ENCODE measurements at regions not wholly inside any gene's neighbourhood (a gene's known extent, or its start where the extent isn't known, plus 50 kb on each side); places are given as distances from the start of the nearest gene placed in this dataset.

- no peaks in the 10 kb centered on the region for H3K4me1 ChIP-seq (ENCODE audit: control insufficient read depth in 3 of 3, insufficient read depth in 2 of 3, low read depth in 1 of 3, low read length in 2 of 3)
- H3K27me3 ChIP-seq (ENCODE audit: control insufficient read depth in 3 of 3, insufficient read depth in 3 of 3, low read length in 3 of 3), result no peaks in the 10 kb centered on the region
- no peak for DNase-seq
- H3K9me3 ChIP-seq (ENCODE audit: control insufficient read depth in 2 of 2, insufficient read depth in 1 of 2, low read depth in 1 of 2, low read length in 1 of 2), result peaks cover 0 to 3% of the 10 kb centered on the region in 2 donors
- 46 to 81% (median 68%) methylated on average over 2 of the region's 2 CpGs for WGBS, 3 donors
- H3K27ac ChIP-seq (ENCODE audit: low read depth in 1 of 3, low read length in 2 of 3), result no peak overlapping the region
- H3K4me3 ChIP-seq (ENCODE audit: low read depth in 1 of 3, low read length in 3 of 3), result no peak overlapping the region
- FAIRE-seq, result no peak
- no peaks in the 10 kb centered on the region for H3K36me3 ChIP-seq (ENCODE audit: control insufficient read depth in 3 of 3, insufficient read depth in 2 of 3, low read depth in 1 of 3, low read length in 3 of 3)
Measured at GRCh38 chr6:8731874-8732273, 296.5 kb upstream of the SLC35B3 start.

DNA sequence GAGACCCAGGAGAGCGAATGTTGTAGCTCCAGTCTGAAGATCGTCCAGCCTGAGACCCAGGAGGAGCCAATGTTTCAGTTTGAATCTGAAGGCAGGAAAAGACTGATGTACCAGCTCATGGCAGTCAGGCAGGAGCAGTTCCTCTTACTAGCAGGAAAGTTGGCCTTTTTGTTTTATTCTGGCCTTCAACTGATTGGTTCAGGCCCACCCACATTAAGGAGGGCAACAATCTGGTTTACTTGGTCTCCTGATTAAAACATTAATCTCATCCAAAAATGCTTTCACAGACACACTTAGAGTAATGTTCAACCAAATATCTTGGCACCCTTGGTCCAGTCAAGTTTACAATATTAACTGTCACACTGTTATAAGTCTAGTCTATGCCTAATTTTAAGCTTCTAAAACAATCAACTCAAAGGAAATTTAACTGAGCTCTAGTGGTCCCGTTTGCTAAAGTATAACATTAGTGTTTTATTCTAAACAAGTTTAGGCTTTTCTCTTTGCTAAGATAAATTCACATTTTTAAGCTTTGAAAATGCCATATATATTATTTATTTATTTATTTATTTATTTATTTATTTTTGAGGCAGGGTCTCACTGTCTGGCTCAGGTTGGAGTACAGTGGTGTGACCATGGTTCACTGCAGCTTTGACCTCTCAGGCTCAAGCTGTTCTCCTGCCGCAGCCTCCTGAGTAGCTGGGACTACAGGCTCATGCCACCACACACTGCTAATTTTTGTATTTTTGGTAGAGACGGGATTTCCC is 275.5 kb upstream of the SLC35B3 start:
- FAIRE-seq (no peak), DNase-seq (no peak)
- WGBS, 3 donors, result 69 to 84% (median 73%) methylated on average over 5 of the region's 5 CpGs
- Histone ChIP-seq H3K27ac (ENCODE audit: low read depth in 1 of 3, low read length in 2 of 3) (no peak overlapping the region), H3K36me3 (ENCODE audit: control insufficient read depth in 3 of 3, insufficient read depth in 2 of 3, low read depth in 1 of 3, low read length in 3 of 3) (no peaks in the 10 kb centered on the region), H3K4me1 (ENCODE audit: control insufficient read depth in 3 of 3, insufficient read depth in 2 of 3, low read depth in 1 of 3, low read length in 2 of 3) (no peaks in the 10 kb centered on the region), H3K27me3 (ENCODE audit: control insufficient read depth in 3 of 3, insufficient read depth in 3 of 3, low read length in 3 of 3) (no peaks in the 10 kb centered on the region), H3K4me3 (ENCODE audit: low read depth in 1 of 3, low read length in 3 of 3) (no peak overlapping the region), H3K9me3 (ENCODE audit: control insufficient read depth in 2 of 2, insufficient read depth in 1 of 2, low read depth in 1 of 2, low read length in 1 of 2) (no peaks in the 10 kb centered on the region)

GRCh38 chr6:8707956-8708772 is 272.8 kb upstream of the SLC35B3 start:
- H3K27ac ChIP-seq (ENCODE audit: low read depth in 1 of 3, low read length in 2 of 3), result no peak overlapping the region
- 21 to 30% (median 27%) methylated on average over 7 of the region's 7 CpGs for WGBS, 3 donors
- H3K4me3 ChIP-seq (ENCODE audit: low read depth in 1 of 3, low read length in 3 of 3), result no peak overlapping the region
- H3K4me1 ChIP-seq (ENCODE audit: control insufficient read depth in 3 of 3, insufficient read depth in 2 of 3, low read depth in 1 of 3, low read length in 2 of 3), result no peaks in the 10 kb centered on the region
- peak in 1 of 2 donors; percentile 17 for DNase-seq
- FAIRE-seq, result no peak
- H3K27me3 ChIP-seq (ENCODE audit: control insufficient read depth in 3 of 3, insufficient read depth in 3 of 3, low read length in 3 of 3), result no peaks in the 10 kb centered on the region
- no peaks in the 10 kb centered on the region for H3K36me3 ChIP-seq (ENCODE audit: control insufficient read depth in 3 of 3, insufficient read depth in 2 of 3, low read depth in 1 of 3, low read length in 3 of 3)
- no peaks in the 10 kb centered on the region for H3K9me3 ChIP-seq (ENCODE audit: control insufficient read depth in 2 of 2, insufficient read depth in 1 of 2, low read depth in 1 of 2, low read length in 1 of 2)

DNA sequence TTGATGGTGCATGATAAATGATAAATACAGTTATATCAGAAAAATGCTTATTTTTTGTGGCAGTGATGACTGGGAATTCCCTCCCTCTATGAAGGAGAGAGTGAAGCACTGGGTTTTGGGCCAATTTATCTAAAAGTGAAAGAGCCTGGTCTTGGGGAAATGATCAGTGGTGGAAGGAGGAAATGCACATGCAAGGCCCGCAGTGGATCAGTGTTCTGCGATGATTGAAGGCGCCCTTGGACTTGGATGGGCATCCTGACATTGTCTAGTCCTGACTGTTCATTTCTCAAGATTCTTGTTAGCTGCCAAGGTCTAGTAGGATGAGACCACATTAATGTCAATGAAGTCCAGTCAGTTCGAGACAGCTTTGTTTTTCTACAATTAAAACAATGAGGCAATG is 272.0 kb upstream of the SLC35B3 start:
- Histone ChIP-seq H3K36me3 (ENCODE audit: control insufficient read depth in 3 of 3, insufficient read depth in 2 of 3, low read depth in 1 of 3, low read length in 3 of 3) (no peaks in the 10 kb centered on the region), H3K4me1 (ENCODE audit: control insufficient read depth in 3 of 3, insufficient read depth in 2 of 3, low read depth in 1 of 3, low read length in 2 of 3) (no peaks in the 10 kb centered on the region), H3K27me3 (ENCODE audit: control insufficient read depth in 3 of 3, insufficient read depth in 3 of 3, low read length in 3 of 3) (no peaks in the 10 kb centered on the region), H3K27ac (ENCODE audit: low read depth in 1 of 3, low read length in 2 of 3) (no peak overlapping the region), H3K4me3 (ENCODE audit: low read depth in 1 of 3, low read length in 3 of 3) (no peak overlapping the region), H3K9me3 (ENCODE audit: control insufficient read depth in 2 of 2, insufficient read depth in 1 of 2, low read depth in 1 of 2, low read length in 1 of 2) (no peaks in the 10 kb centered on the region)
- no peak for FAIRE-seq
- 72 to 81% (median 74%) methylated on average over 4 of the region's 4 CpGs for WGBS, 3 donors
- DNase-seq, result no peak

DNA sequence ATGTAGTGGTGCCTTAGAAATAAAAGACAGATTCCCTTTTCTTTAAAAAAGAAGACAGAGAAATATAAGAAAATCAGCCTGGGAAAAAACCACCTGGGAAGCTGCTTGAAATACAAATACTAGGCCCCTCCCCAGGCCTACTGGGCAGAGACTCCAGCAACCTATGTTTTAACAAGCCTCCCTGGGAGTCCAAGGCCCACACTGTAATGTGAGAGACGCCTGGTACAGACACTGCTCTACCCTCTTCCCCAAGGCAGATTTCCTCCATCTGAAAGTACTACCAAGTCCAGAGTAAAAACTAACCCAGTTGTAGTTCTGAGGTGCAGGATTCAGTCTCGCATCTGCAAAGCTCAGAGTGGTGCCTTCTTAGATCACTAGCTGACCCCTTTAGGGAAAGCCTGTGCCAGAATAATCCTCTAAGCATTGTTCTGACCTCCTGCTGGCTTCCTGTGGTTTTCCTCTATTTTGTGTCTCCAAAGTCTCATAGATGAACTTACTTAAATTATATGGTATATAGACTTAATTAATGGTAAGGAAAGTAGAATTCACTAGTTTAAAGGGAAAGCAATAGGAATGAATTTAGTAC is 270.2 kb upstream of the SLC35B3 start:
- no peaks in the 10 kb centered on the region for H3K27me3 ChIP-seq (ENCODE audit: control insufficient read depth in 3 of 3, insufficient read depth in 3 of 3, low read length in 3 of 3)
- H3K4me1 ChIP-seq (ENCODE audit: control insufficient read depth in 3 of 3, insufficient read depth in 2 of 3, low read depth in 1 of 3, low read length in 2 of 3), result no peaks in the 10 kb centered on the region
- H3K27ac ChIP-seq (ENCODE audit: low read depth in 1 of 3, low read length in 2 of 3), result no peak overlapping the region
- no peak for DNase-seq
- no peak for FAIRE-seq
- H3K9me3 ChIP-seq (ENCODE audit: control insufficient read depth in 2 of 2, insufficient read depth in 1 of 2, low read depth in 1 of 2, low read length in 1 of 2), result no peaks in the 10 kb centered on the region
- no peaks in the 10 kb centered on the region for H3K36me3 ChIP-seq (ENCODE audit: control insufficient read depth in 3 of 3, insufficient read depth in 2 of 3, low read depth in 1 of 3, low read length in 3 of 3)
- no peak overlapping the region for H3K4me3 ChIP-seq (ENCODE audit: low read depth in 1 of 3, low read length in 3 of 3)
- 38 to 42% (median 42%) methylated on average over 2 of the region's 2 CpGs for WGBS, 3 donors

GRCh38 chr6:8703059-8703458 is 267.7 kb upstream of the SLC35B3 start:
- H3K36me3 ChIP-seq (ENCODE audit: control insufficient read depth in 3 of 3, insufficient read depth in 2 of 3, low read depth in 1 of 3, low read length in 3 of 3), result no peaks in the 10 kb centered on the region
- WGBS, 3 donors, result 54 to 79% (median 75%) methylated on average over 1 of the region's 1 CpG
- H3K4me3 ChIP-seq (ENCODE audit: low read depth in 1 of 3, low read length in 3 of 3), result no peak overlapping the region
- FAIRE-seq, result no peak
- no peaks in the 10 kb centered on the region for H3K27me3 ChIP-seq (ENCODE audit: control insufficient read depth in 3 of 3, insufficient read depth in 3 of 3, low read length in 3 of 3)
- no peak for DNase-seq
- no peaks in the 10 kb centered on the region for H3K9me3 ChIP-seq (ENCODE audit: control insufficient read depth in 2 of 2, insufficient read depth in 1 of 2, low read depth in 1 of 2, low read length in 1 of 2)
- no peak overlapping the region for H3K27ac ChIP-seq (ENCODE audit: low read depth in 1 of 3, low read length in 2 of 3)
- no peaks in the 10 kb centered on the region for H3K4me1 ChIP-seq (ENCODE audit: control insufficient read depth in 3 of 3, insufficient read depth in 2 of 3, low read depth in 1 of 3, low read length in 2 of 3)

DNA sequence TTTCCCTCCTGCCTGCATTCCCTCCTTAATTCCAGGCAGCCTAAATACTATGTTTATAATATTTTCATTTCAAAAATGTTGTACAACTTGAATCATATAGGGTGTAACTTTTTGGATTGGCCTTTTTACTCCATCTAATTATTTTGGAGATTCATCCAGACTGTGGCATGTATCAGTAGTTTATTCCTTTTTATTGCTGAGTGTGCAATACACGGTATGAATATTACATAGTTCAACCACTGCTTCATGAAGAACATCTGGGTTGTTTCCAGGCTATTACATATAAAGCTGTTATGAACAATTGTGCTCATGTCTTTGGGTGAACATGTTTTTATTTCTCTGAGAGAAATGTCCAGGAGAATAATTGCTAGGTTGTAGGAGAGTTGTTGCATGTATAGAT is 253.5 kb upstream of the SLC35B3 start:
- no peak overlapping the region for H3K4me3 ChIP-seq (ENCODE audit: low read depth in 1 of 3, low read length in 3 of 3)
- WGBS, 3 donors, result 61 to 72% (median 69%) methylated on average over 1 of the region's 1 CpG
- no peak for FAIRE-seq

DNA sequence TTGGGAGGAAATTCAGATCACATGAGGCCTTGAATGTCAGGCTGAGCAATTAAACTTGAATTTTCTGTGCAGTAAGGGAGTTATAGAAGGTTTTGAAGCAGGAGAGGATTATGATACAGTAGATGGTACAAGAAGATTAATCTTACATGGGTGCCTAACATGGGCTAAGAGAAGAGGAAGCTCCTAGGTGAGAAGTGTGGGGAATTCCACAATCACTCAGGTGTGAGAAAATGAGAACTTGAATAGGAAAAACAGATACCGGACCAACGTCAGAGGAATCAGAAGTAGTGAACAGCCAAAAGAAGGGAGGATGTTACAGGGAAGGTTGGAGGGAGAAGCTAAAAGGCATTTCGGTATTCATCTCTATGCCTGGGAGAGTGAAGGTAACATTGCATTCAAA is 250.7 kb upstream of the SLC35B3 start:
- WGBS, 3 donors, result 70 to 94% (median 89%) methylated on average over 3 of the region's 3 CpGs

More for the DNA sequence above, 253.5 kb upstream of the SLC35B3 start:
- Histone ChIP-seq H3K27me3 (ENCODE audit: control insufficient read depth in 3 of 3, insufficient read depth in 3 of 3, low read length in 3 of 3) (no peaks in the 10 kb centered on the region), H3K36me3 (ENCODE audit: control insufficient read depth in 3 of 3, insufficient read depth in 2 of 3, low read depth in 1 of 3, low read length in 3 of 3) (no peaks in the 10 kb centered on the region), H3K9me3 (ENCODE audit: control insufficient read depth in 2 of 2, insufficient read depth in 1 of 2, low read depth in 1 of 2, low read length in 1 of 2) (peaks cover 0 to 9% of the 10 kb centered on the region in 2 donors), H3K27ac (ENCODE audit: low read depth in 1 of 3, low read length in 2 of 3) (no peak overlapping the region), H3K4me1 (ENCODE audit: control insufficient read depth in 3 of 3, insufficient read depth in 2 of 3, low read depth in 1 of 3, low read length in 2 of 3) (no peaks in the 10 kb centered on the region)
- DNase-seq, result no peak

More for the DNA sequence above, 250.7 kb upstream of the SLC35B3 start:
- no peaks in the 10 kb centered on the region for H3K27me3 ChIP-seq (ENCODE audit: control insufficient read depth in 3 of 3, insufficient read depth in 3 of 3, low read length in 3 of 3)
- H3K4me3 ChIP-seq (ENCODE audit: low read depth in 1 of 3, low read length in 3 of 3), result no peak overlapping the region
- no peak for DNase-seq
- no peak overlapping the region for H3K27ac ChIP-seq (ENCODE audit: low read depth in 1 of 3, low read length in 2 of 3)
- FAIRE-seq, result no peak
- no peaks in the 10 kb centered on the region for H3K4me1 ChIP-seq (ENCODE audit: control insufficient read depth in 3 of 3, insufficient read depth in 2 of 3, low read depth in 1 of 3, low read length in 2 of 3)
- no peaks in the 10 kb centered on the region for H3K9me3 ChIP-seq (ENCODE audit: control insufficient read depth in 2 of 2, insufficient read depth in 1 of 2, low read depth in 1 of 2, low read length in 1 of 2)
- no peaks in the 10 kb centered on the region for H3K36me3 ChIP-seq (ENCODE audit: control insufficient read depth in 3 of 3, insufficient read depth in 2 of 3, low read depth in 1 of 3, low read length in 3 of 3)

Data from small intestine (tissue), 7 donors.